ENCODE measurements at regions not wholly inside any gene's neighbourhood (a gene's known extent, or its start where the extent isn't known, plus 50 kb on each side); places are given as distances from the start of the nearest gene placed in this dataset.
"Not testable (repeated sequence)": the region's sequence is repeated elsewhere in the genome, so short reads cannot be mapped to it uniquely, and the experiment has no call there.

DNA sequence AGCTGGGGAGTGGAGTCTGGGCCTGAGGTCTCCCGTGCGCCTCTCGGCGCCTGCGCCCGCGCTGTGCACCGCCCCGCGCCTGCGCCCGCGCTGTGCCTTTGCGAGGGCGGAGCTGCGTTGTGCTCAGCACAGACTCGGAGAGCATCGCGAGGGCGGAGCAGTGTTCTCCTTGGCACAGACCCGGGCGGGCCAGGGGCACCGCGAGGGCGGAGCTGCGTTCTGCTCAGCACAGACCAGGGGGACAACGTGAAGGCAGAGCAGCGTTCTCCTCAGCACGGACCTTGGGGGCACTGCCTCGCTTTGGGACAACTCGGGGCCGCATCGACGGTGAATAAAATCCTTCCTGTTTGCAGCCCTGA is 2968.4 kb downstream of the RPIA start:
- peak; percentile 29 for DNase-seq

DNA sequence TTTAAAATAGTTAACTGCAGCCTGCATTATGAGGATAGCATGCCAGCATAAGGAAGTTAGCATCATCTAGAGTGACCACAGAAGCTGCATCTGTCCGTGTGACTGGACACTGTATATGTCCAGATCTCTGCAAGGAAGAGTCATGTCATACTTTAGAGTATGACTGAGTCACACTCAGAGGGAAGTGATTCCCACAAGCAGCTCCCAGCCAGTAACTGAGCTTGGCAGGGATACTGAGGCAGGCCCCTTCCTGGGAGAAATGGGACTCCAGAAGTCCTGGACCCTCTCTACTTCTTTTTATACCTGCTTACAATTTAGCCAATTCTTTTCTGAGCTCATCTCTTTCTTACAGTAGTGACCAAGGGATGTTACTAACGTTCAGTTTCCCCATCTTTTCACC is 2975.9 kb downstream of the RPIA start:
- DNase-seq, result not testable (repeated sequence)

DNA sequence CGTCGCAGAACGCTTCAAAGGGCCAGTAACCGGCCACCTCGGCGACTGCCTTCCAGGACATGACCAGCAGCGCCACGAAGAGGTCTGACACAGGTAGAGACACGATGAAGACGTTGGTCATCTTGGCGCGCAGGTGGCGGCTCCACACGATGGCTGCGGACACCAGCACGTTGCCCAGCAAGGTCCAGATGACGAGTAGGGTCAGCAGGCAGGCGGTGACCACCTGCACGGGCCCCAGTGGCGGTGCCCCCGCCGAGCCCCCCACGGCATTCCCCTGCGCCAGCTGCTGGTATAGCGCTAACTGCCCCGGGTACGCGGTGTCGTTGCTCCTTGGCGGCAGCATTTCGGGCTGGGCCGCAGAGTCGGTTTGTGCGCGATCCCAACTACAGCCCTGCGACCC is 2994.1 kb downstream of the RPIA start:
- not testable (repeated sequence) for DNase-seq

DNA sequence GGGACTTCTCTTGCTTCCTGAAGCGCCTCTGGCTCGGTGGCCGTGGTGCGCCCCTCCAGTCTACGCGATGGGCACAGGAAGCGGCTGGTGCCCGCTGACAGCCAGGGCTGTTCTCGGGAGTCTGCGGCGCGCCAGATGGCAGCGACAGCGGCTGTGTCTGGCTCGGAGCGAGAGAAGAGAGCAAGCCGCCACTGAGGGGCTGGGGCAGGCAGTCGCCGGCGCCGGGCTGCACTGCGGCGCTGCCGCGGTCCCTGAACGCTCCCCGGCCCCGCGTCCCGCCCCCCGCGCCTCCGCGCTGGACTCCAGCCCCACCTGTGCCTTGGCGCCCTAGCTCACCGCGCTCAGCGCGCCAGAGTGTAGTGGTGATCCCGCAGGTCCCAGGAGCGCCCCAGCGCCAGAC is 2994.6 kb downstream of the RPIA start:
- DNase-seq, result not testable (repeated sequence)
